ENCODE measurements at regions not wholly inside any gene's neighbourhood (a gene's known extent, or its start where the extent isn't known, plus 50 kb on each side); places are given as distances from the start of the nearest gene placed in this dataset.

- Histone ChIP-seq H3K14ac (ENCODE audit: low read length) (no peak overlapping the region), H4K91ac (ENCODE audit: low read depth, low read length, poor library complexity) (no peak overlapping the region), H2BK15ac (ENCODE audit: low read length) (no peak overlapping the region), H3K4me3 (ENCODE audit: low read length in 2 of 2) (no peak overlapping the region), H3K27ac (replicated peaks; ENCODE audit: low read length) (peak overlapping the region; percentile 47), H3K23ac (ENCODE audit: low read depth, low read length, poor library complexity) (no peak overlapping the region), H3K4me1 (ENCODE audit: control insufficient read depth in 2 of 2, insufficient read depth in 1 of 2, low read depth in 1 of 2, low read length in 2 of 2) (peaks cover 0 to 2% of the 10 kb centered on the region in 2 donors), H2AFZ (ENCODE audit: low read length) (no peak overlapping the region), H3K9me3 (replicated peaks in 1 of 2; ENCODE audit: control insufficient read depth in 2 of 2, insufficient read depth in 1 of 2, low read depth in 1 of 2, low read length in 2 of 2) (peaks cover 1 to 6% of the 10 kb centered on the region in 2 donors), H2BK120ac (ENCODE audit: low read depth, low read length) (no peak overlapping the region), H3K79me1 (ENCODE audit: low read depth, low read length) (no peaks in the 10 kb centered on the region), H3K27me3 (ENCODE audit: control insufficient read depth in 3 of 3, insufficient read depth in 3 of 3, low read depth in 1 of 3, low read length in 3 of 3) (peaks cover 0 to 5% (median 0%) of the 10 kb centered on the region in 3 experiments), H2AK5ac (ENCODE audit: low read depth, low read length) (no peak overlapping the region), H2BK12ac (ENCODE audit: low read length) (no peak overlapping the region), H3K4me2 (ENCODE audit: insufficient read depth, low read length, poor library complexity, severe bottlenecking) (no peak overlapping the region), H2BK5ac (ENCODE audit: low read length) (no peak overlapping the region), H3K4ac (ENCODE audit: low read length) (no peak overlapping the region), H3K36me3 (replicated peaks in 1 of 2; ENCODE audit: control insufficient read depth in 2 of 2, insufficient read depth in 2 of 2, low read length in 2 of 2) (no peaks in the 10 kb centered on the region), H3K18ac (ENCODE audit: low read length) (no peak overlapping the region), H3K9ac (ENCODE audit: low read depth, low read length, poor library complexity) (no peak overlapping the region), H4K8ac (ENCODE audit: low read depth, low read length) (no peak overlapping the region)
- DNase-seq (ENCODE audit: low spot score): no peak
- no CpG with 5 or more reads among the region's 2 CpGs for WGBS, 2 donors (ENCODE audit: extremely low coverage in 2 of 2, insufficient read length in 2 of 2, insufficient replicate concordance in 1 of 2)
Observed at GRCh38 chr6:20350215-20350614, 51.5 kb upstream of the E2F3 start.

GRCh38 chr6:20351534-20351933 is 50.1 kb upstream of the E2F3 start:
- no peak for DNase-seq (ENCODE audit: low spot score)
- no peaks in the 10 kb centered on the region for H3K36me3 ChIP-seq (replicated peaks in 1 of 2; ENCODE audit: control insufficient read depth in 2 of 2, insufficient read depth in 2 of 2, low read length in 2 of 2)
- H4K8ac ChIP-seq (ENCODE audit: low read depth, low read length): no peak overlapping the region
- H3K79me1 ChIP-seq (ENCODE audit: low read depth, low read length): no peaks in the 10 kb centered on the region
- H3K4me1 ChIP-seq (ENCODE audit: control insufficient read depth in 2 of 2, insufficient read depth in 1 of 2, low read depth in 1 of 2, low read length in 2 of 2): peaks cover 0 to 2% of the 10 kb centered on the region in 2 donors
- no peak overlapping the region for H3K9ac ChIP-seq (ENCODE audit: low read depth, low read length, poor library complexity)
- H2BK120ac ChIP-seq (ENCODE audit: low read depth, low read length): no peak overlapping the region
- no peak overlapping the region for H2AFZ ChIP-seq (ENCODE audit: low read length)
- H3K18ac ChIP-seq (ENCODE audit: low read length): no peak overlapping the region
- no peak overlapping the region for H2AK5ac ChIP-seq (ENCODE audit: low read depth, low read length)
- no peak overlapping the region for H3K23ac ChIP-seq (ENCODE audit: low read depth, low read length, poor library complexity)
- H2BK12ac ChIP-seq (ENCODE audit: low read length): no peak overlapping the region
- no peak overlapping the region for H3K14ac ChIP-seq (ENCODE audit: low read length)
- H3K9me3 ChIP-seq (replicated peaks in 1 of 2; ENCODE audit: control insufficient read depth in 2 of 2, insufficient read depth in 1 of 2, low read depth in 1 of 2, low read length in 2 of 2): peaks cover 1 to 6% of the 10 kb centered on the region in 2 donors
- no peak overlapping the region for H3K4me3 ChIP-seq (ENCODE audit: low read length in 2 of 2)
- no peak overlapping the region for H3K4ac ChIP-seq (ENCODE audit: low read length)
- H3K27me3 ChIP-seq (ENCODE audit: control insufficient read depth in 3 of 3, insufficient read depth in 3 of 3, low read depth in 1 of 3, low read length in 3 of 3): peaks cover 0 to 5% (median 0%) of the 10 kb centered on the region in 3 experiments
- H2BK15ac ChIP-seq (ENCODE audit: low read length): no peak overlapping the region
- no peak overlapping the region for H2BK5ac ChIP-seq (ENCODE audit: low read length)
- no peak overlapping the region for H4K91ac ChIP-seq (ENCODE audit: low read depth, low read length, poor library complexity)
- no CpG with 5 or more reads among the region's 4 CpGs for WGBS, 2 donors (ENCODE audit: extremely low coverage in 2 of 2, insufficient read length in 2 of 2, insufficient replicate concordance in 1 of 2)
- H3K4me2 ChIP-seq (ENCODE audit: insufficient read depth, low read length, poor library complexity, severe bottlenecking): no peak overlapping the region
- no peak overlapping the region for H3K27ac ChIP-seq (replicated peaks; ENCODE audit: low read length)
